Activated CD8-positive, alpha-beta memory T cell treated with anti-CD3 and anti-CD28 coated beads for 1 hour (primary cell): ENCODE measurements at regions not wholly inside any gene's neighbourhood (a gene's known extent, or its start where the extent isn't known, plus 50 kb on each side); places are given as distances from the start of the nearest gene placed in this dataset.
"Not testable (repeated sequence)": the region's sequence is repeated elsewhere in the genome, so short reads cannot be mapped to it uniquely, and the experiment has no call there.

Source experiments
- DNase-seq, 2 donors: peaks; one replicate each; pipeline ENCODE4 v3.0.0-alpha.2; 2020; ENCODE audit warnings: low read depth in 1 of 2; ENCODE audit errors: extremely low read depth in 1 of 2

- DNase-seq, result no peak
Measured at GRCh38 chr9:31302620-31303418, 1081.6 kb upstream of the ACO1 start.

GRCh38 chr9:31304576-31304975 lies 1079.9 kb upstream of the ACO1 start:
- DNase-seq, result no peak

GRCh38 chr9:31314241-31314640 lies 1070.2 kb upstream of the ACO1 start:
- no peak for DNase-seq

- no peak for DNase-seq
Measured at GRCh38 chr9:31320494-31320893, 1063.9 kb upstream of the ACO1 start.

- DNase-seq, result no peak
Measured at GRCh38 chr9:31321256-31321655, 1063.2 kb upstream of the ACO1 start.

- no peak for DNase-seq
Measured at GRCh38 chr9:31321686-31322085, 1062.8 kb upstream of the ACO1 start.

- no peak for DNase-seq
Measured at GRCh38 chr9:31323726-31324444, 1060.6 kb upstream of the ACO1 start.

GRCh38 chr9:31325778-31326177 lies 1058.7 kb upstream of the ACO1 start:
- no peak for DNase-seq

- not testable (repeated sequence) for DNase-seq
Measured at GRCh38 chr9:31326883-31327282, 1057.6 kb upstream of the ACO1 start.

GRCh38 chr9:31334837-31335528 lies 1049.5 kb upstream of the ACO1 start:
- DNase-seq, result no peak

- DNase-seq, result no peak
Measured at GRCh38 chr9:31335529-31336234, 1048.8 kb upstream of the ACO1 start.

GRCh38 chr9:31336386-31336785 lies 1048.1 kb upstream of the ACO1 start:
- DNase-seq, result no peak

GRCh38 chr9:31336841-31337240 lies 1047.6 kb upstream of the ACO1 start:
- no peak for DNase-seq

GRCh38 chr9:31347082-31347617 lies 1037.3 kb upstream of the ACO1 start:
- DNase-seq, result no peak

GRCh38 chr9:31355159-31355882 lies 1029.1 kb upstream of the ACO1 start:
- no peak for DNase-seq

GRCh38 chr9:31355965-31356364 lies 1028.5 kb upstream of the ACO1 start:
- no peak for DNase-seq

GRCh38 chr9:31359071-31359470 lies 1025.4 kb upstream of the ACO1 start:
- no peak for DNase-seq

GRCh38 chr9:31364171-31364570 lies 1020.3 kb upstream of the ACO1 start:
- no peak for DNase-seq

GRCh38 chr9:31372799-31373587 lies 1011.5 kb upstream of the ACO1 start:
- no peak for DNase-seq
